Mesenchymal stem cell (in vitro differentiated cells and primary cell): ENCODE measurements at regions not wholly inside any gene's neighbourhood (a gene's known extent, or its start where the extent isn't known, plus 50 kb on each side); places are given as distances from the start of the nearest gene placed in this dataset.

Experiments
- DNase-seq: peaks from one replicate; pipeline ENCODE4 v3.0.0-alpha.2; 2013
- H2AFZ ChIP-seq: one replicate; pipeline ENCODE4 v1.6.1; 2013; ENCODE audit warnings: low read depth, mild to moderate bottlenecking, control low read depth, inconsistent platforms, low read length, moderate library complexity
- H2AK5ac ChIP-seq: 2 replicates; pipeline ENCODE4 v1.6.1; 2013; ENCODE audit warnings: low read length, moderate library complexity, mild to moderate bottlenecking, inconsistent platforms; ENCODE audit not compliant: severe bottlenecking
- H2BK120ac ChIP-seq: one replicate; pipeline ENCODE4 v1.6.1; 2013; ENCODE audit warnings: low read depth, mild to moderate bottlenecking, inconsistent platforms, low read length, moderate library complexity
- H2BK12ac ChIP-seq, 2 experiments: one replicate each; pipeline ENCODE4 v1.6.1; 2013; ENCODE audit warnings: inconsistent platforms in 2 of 2, low read length in 2 of 2, mild to moderate bottlenecking in 2 of 2, moderate library complexity in 2 of 2, control low read depth in 1 of 2
- H2BK15ac ChIP-seq: one replicate; pipeline ENCODE4 v1.6.1; 2013; ENCODE audit warnings: mild to moderate bottlenecking, low read depth, inconsistent platforms; ENCODE audit not compliant: poor library complexity, severe bottlenecking
- H2BK5ac ChIP-seq: 2 replicates; pipeline ENCODE4 v1.6.1; 2013; ENCODE audit warnings: low read depth, mild to moderate bottlenecking, low read length, control low read depth, inconsistent platforms; ENCODE audit not compliant: poor library complexity, severe bottlenecking
- H3K14ac ChIP-seq, 2 experiments: one replicate each; pipeline ENCODE4 v1.6.1; 2013; ENCODE audit warnings: inconsistent platforms in 2 of 2, low read length in 2 of 2, control low read depth in 1 of 2, mild to moderate bottlenecking in 1 of 2, moderate library complexity in 1 of 2
- H3K18ac ChIP-seq, 2 experiments: one replicate each; pipeline ENCODE4 v1.6.1; 2013; ENCODE audit warnings: inconsistent platforms in 2 of 2, low read length in 2 of 2, control low read depth in 1 of 2, low read depth in 1 of 2, mild to moderate bottlenecking in 1 of 2
- H3K23ac ChIP-seq, 2 experiments: one replicate each; pipeline ENCODE4 v1.6.1; 2013; ENCODE audit warnings: inconsistent platforms in 2 of 2, low read length in 2 of 2, mild to moderate bottlenecking in 2 of 2, moderate library complexity in 2 of 2, control low read depth in 1 of 2
- H3K27ac ChIP-seq: 2 replicates; pipeline ENCODE4 v1.5.1; 2013; ENCODE audit warnings: mild to moderate bottlenecking, moderate library complexity, low read length, control low read depth, inconsistent platforms; ENCODE audit not compliant: poor library complexity, severe bottlenecking
- H3K27me3 ChIP-seq, 2 experiments: 2 replicates each; pipeline versions ENCODE4 v1.6.1 to v1.7.0; 2013; ENCODE audit warnings: low read length in 2 of 2, mild to moderate bottlenecking in 2 of 2, moderate library complexity in 2 of 2, control low read depth in 1 of 2, inconsistent platforms in 1 of 2; ENCODE audit not compliant: control insufficient read depth in 1 of 2, insufficient read depth in 1 of 2
- H3K36me3 ChIP-seq, 2 experiments: 2 replicates each; pipeline versions ENCODE4 v1.6.1 to v1.7.0; 2013; ENCODE audit warnings: low read length in 2 of 2, control low read depth in 1 of 2, inconsistent platforms in 1 of 2, low read depth in 1 of 2, mild to moderate bottlenecking in 1 of 2; ENCODE audit not compliant: insufficient read depth in 2 of 2, control insufficient read depth in 1 of 2
- H3K4ac ChIP-seq, 2 experiments: one replicate each; pipeline ENCODE4 v1.6.1; 2013; ENCODE audit warnings: inconsistent platforms in 2 of 2, low read length in 2 of 2, mild to moderate bottlenecking in 2 of 2, moderate library complexity in 2 of 2, control low read depth in 1 of 2, low read depth in 1 of 2
- H3K4me1 ChIP-seq: 2 replicates; pipeline ENCODE4 v1.6.1; 2013; ENCODE audit warnings: low read depth, low read length, control low read depth; ENCODE audit not compliant: control insufficient read depth, insufficient read depth
- H3K4me2 ChIP-seq: 2 replicates; pipeline ENCODE4 v1.6.1; 2013; ENCODE audit warnings: low read length, mild to moderate bottlenecking, inconsistent platforms; ENCODE audit not compliant: poor library complexity, severe bottlenecking
- H3K4me3 ChIP-seq, 2 experiments: 2 replicates each; pipeline versions ENCODE4 v1.5.1 to v1.7.0; 2013; ENCODE audit warnings: low read length in 2 of 2, mild to moderate bottlenecking in 2 of 2, control low read depth in 1 of 2, low read depth in 1 of 2; ENCODE audit not compliant: insufficient read depth in 1 of 2
- H3K79me1 ChIP-seq: replicated peaks from 2 replicates; pipeline ENCODE4 v1.6.1; 2013; ENCODE audit warnings: mild to moderate bottlenecking, control low read depth, low read length, inconsistent platforms; ENCODE audit not compliant: poor library complexity, severe bottlenecking
- H3K9ac ChIP-seq: 2 replicates; pipeline ENCODE4 v1.7.0; 2013; ENCODE audit warnings: mild to moderate bottlenecking, low read length, moderate library complexity
- H3K9me3 ChIP-seq: 2 replicates; pipeline ENCODE4 v1.7.0; 2013; ENCODE audit warnings: mild to moderate bottlenecking, low read length; ENCODE audit not compliant: control insufficient read depth
- H4K8ac ChIP-seq: one replicate; pipeline ENCODE4 v1.6.1; 2013; ENCODE audit warnings: inconsistent platforms, mild to moderate bottlenecking, low read length, moderate library complexity
- H4K91ac ChIP-seq: one replicate; pipeline ENCODE4 v1.6.1; 2013; ENCODE audit warnings: mild to moderate bottlenecking, low read length, inconsistent platforms
- WGBS: methylation state at CpG from one replicate; pipeline ENCODE4 v1.1.7; 2013; ENCODE audit warnings: mixed read lengths; 5-methylcytosine and 5-hydroxymethylcytosine counted together

- Histone ChIP-seq H3K27me3 (peaks cover 0 to 3% of the 10 kb centered on the region in 2 experiments), H2BK5ac (no peak overlapping the region), H3K36me3 (no peaks in the 10 kb centered on the region), H3K27ac (no peak overlapping the region), H3K4me3 (no peak overlapping the region), H3K23ac (no peak overlapping the region), H4K8ac (no peak overlapping the region), H3K79me1 (no peaks in the 10 kb centered on the region), H3K9me3 (no peaks in the 10 kb centered on the region), H2AFZ (no peak overlapping the region), H2BK120ac (no peak overlapping the region), H3K9ac (no peak overlapping the region), H2BK15ac (no peak overlapping the region), H3K4me1 (no peaks in the 10 kb centered on the region), H3K18ac (no peak overlapping the region), H2AK5ac (no peak overlapping the region), H2BK12ac (no peak overlapping the region), H3K4me2 (no peak overlapping the region), H4K91ac (no peak overlapping the region), H3K4ac (no peak overlapping the region), H3K14ac (no peak overlapping the region)
- no peak for DNase-seq
- 88% methylated on average over 6 of the region's 10 CpGs for WGBS
Observed at GRCh38 chr20:39903806-39904465, 785.1 kb downstream of the MAFB start.

GRCh38 chr20:39899881-39900280 is 789.2 kb downstream of the MAFB start:
- Histone ChIP-seq H2AK5ac (no peak overlapping the region), H2BK15ac (no peak overlapping the region), H3K79me1 (no peaks in the 10 kb centered on the region), H3K18ac (no peak overlapping the region), H3K4me2 (no peak overlapping the region), H3K14ac (no peak overlapping the region), H3K4me3 (no peak overlapping the region), H3K9me3 (no peaks in the 10 kb centered on the region), H2BK12ac (no peak overlapping the region), H3K27ac (no peak overlapping the region), H2BK5ac (no peak overlapping the region), H3K27me3 (no peaks in the 10 kb centered on the region), H3K4me1 (no peaks in the 10 kb centered on the region), H3K9ac (no peak overlapping the region), H4K91ac (no peak overlapping the region), H3K23ac (no peak overlapping the region), H3K4ac (no peak overlapping the region), H2AFZ (no peak overlapping the region), H3K36me3 (no peaks in the 10 kb centered on the region), H2BK120ac (no peak overlapping the region), H4K8ac (no peak overlapping the region)
- 86% methylated on average over 1 of the region's 1 CpG for WGBS
- DNase-seq: no peak

- Histone ChIP-seq H3K27me3 (no peaks in the 10 kb centered on the region), H3K4ac (peak overlapping the region in 1 of 2 experiments; percentile 60), H2BK12ac (peak overlapping the region in 1 of 2 experiments; percentile 49), H3K18ac (peak overlapping the region in 1 of 2 experiments; percentile 16), H2AFZ (no peak overlapping the region), H3K79me1 (no peaks in the 10 kb centered on the region), H2BK15ac (no peak overlapping the region), H3K4me2 (no peak overlapping the region), H3K4me1 (no peaks in the 10 kb centered on the region), H3K23ac (no peak overlapping the region), H3K9me3 (no peaks in the 10 kb centered on the region), H4K8ac (peak overlapping the region; percentile 4), H3K27ac (no peak overlapping the region), H4K91ac (peak overlapping the region; percentile 43), H3K14ac (no peak overlapping the region), H2BK120ac (no peak overlapping the region), H3K4me3 (no peak overlapping the region), H3K9ac (no peak overlapping the region), H3K36me3 (no peaks in the 10 kb centered on the region), H2BK5ac (no peak overlapping the region), H2AK5ac (no peak overlapping the region)
- WGBS: 0% methylated on average over 1 of the region's 2 CpGs
- no peak for DNase-seq
Observed at GRCh38 chr20:39898467-39898852, 790.6 kb downstream of the MAFB start.

GRCh38 chr20:39897781-39898466 is 791.1 kb downstream of the MAFB start:
- Histone ChIP-seq H3K23ac (no peak overlapping the region), H3K9ac (no peak overlapping the region), H4K91ac (peak overlapping the region; percentile 43), H2BK5ac (no peak overlapping the region), H3K18ac (peak overlapping the region in 1 of 2 experiments; percentile 16), H3K4ac (peak overlapping the region in 1 of 2 experiments; percentile 60), H3K9me3 (no peaks in the 10 kb centered on the region), H4K8ac (peak overlapping the region; percentile 4), H3K27ac (no peak overlapping the region), H2BK12ac (peak overlapping the region in 1 of 2 experiments; percentile 49), H3K4me2 (no peak overlapping the region), H3K79me1 (no peaks in the 10 kb centered on the region), H2BK15ac (no peak overlapping the region), H2AFZ (no peak overlapping the region), H3K36me3 (no peaks in the 10 kb centered on the region), H3K4me1 (no peaks in the 10 kb centered on the region), H3K4me3 (no peak overlapping the region), H2AK5ac (no peak overlapping the region), H3K27me3 (no peaks in the 10 kb centered on the region), H3K14ac (no peak overlapping the region), H2BK120ac (no peak overlapping the region)
- WGBS: 100% methylated on average over 3 of the region's 4 CpGs
- peak; percentile 66 for DNase-seq
